Uterus (tissue), 3 donors: ENCODE measurements at regions not wholly inside any gene's neighbourhood (a gene's known extent, or its start where the extent isn't known, plus 50 kb on each side); places are given as distances from the start of the nearest gene placed in this dataset.
"Not testable (repeated sequence)": the region's sequence is repeated elsewhere in the genome, so short reads cannot be mapped to it uniquely, and the experiment has no call there.

Source experiments
- DNase-seq, 2 donors: peaks; one replicate each; pipeline ENCODE4 v3.0.0-alpha.2; 2019 to 2020
- H3K27ac ChIP-seq, 2 donors: fragments of 200-600 bp; sonication (generic); 1 replicate in 1 of 2; 2 replicates in 1 of 2; pipeline ENCODE4 v1.5.1; 2016 to 2018
- H3K27me3 ChIP-seq, 2 donors: fragments of 200-600 bp; sonication (generic); one replicate each; pipeline ENCODE4 v1.5.1; 2018 to 2019; ENCODE audit warnings: control low read depth in 1 of 2
- H3K36me3 ChIP-seq, 2 donors: fragments of 200-600 bp; sonication (generic); one replicate each; pipeline ENCODE4 v1.5.1; 2019; ENCODE audit warnings: control low read depth in 1 of 2
- H3K4me1 ChIP-seq, 2 donors: fragments of 200-600 bp; sonication (generic); one replicate each; pipeline ENCODE4 v1.5.1; 2018 to 2019; ENCODE audit warnings: control low read depth in 1 of 2
- H3K4me3 ChIP-seq, 2 donors: fragments of 200-600 bp; sonication (generic); 1 replicate in 1 of 2; 2 replicates in 1 of 2; pipeline ENCODE4 v1.5.1; 2018 to 2019; ENCODE audit warnings: mild to moderate bottlenecking in 1 of 2
- H3K9me3 ChIP-seq, 2 donors: fragments of 200-600 bp; sonication (generic); one replicate each; pipeline ENCODE4 v1.5.1; 2019; ENCODE audit warnings: control low read depth in 1 of 2
- CTCF ChIP-seq, 4 experiments: fragments of 200-600 bp in 2 of 4; fragments of 450-650 bp in 2 of 4; sonication (generic) in 2 of 4; IDR thresholded peaks; one replicate each; pipeline ENCODE4 v1.5.1; 2016 to 2019; ENCODE audit warnings: antibody characterized with exemption in 4 of 4, mild to moderate bottlenecking in 2 of 4, moderate library complexity in 1 of 4
- POLR2A ChIP-seq, 2 donors: fragments of 450-650 bp; IDR thresholded peaks; one replicate each; pipeline ENCODE4 v1.6.1; 2016; ENCODE audit warnings: antibody characterized with exemption in 2 of 2, mild to moderate bottlenecking in 1 of 2, moderate library complexity in 1 of 2
- intact Hi-C: fragments of 100-400 bp; cut with DNase I; formaldehyde crosslinking; loops from one replicate; pipeline ENCODE4 v1.15.1; 2023; ENCODE audit warnings: low total_unique reads
- donor health status: DM: yes; HTN: yes; CAD: no.

- no peaks in the 10 kb centered on the region for H3K27me3 ChIP-seq
- no peak for DNase-seq
- TF ChIP-seq CTCF (IDR thresholded peaks at IDR 0.05) (no peak), POLR2A (IDR thresholded peaks at IDR 0.05) (no peak)
- no peaks in the 10 kb centered on the region for H3K9me3 ChIP-seq
- H3K36me3 ChIP-seq, result no peaks in the 10 kb centered on the region
- no peak overlapping the region for H3K4me3 ChIP-seq
- intact Hi-C loops, result no loop called here
- H3K27ac ChIP-seq, result no peak overlapping the region
- H3K4me1 ChIP-seq, result no peaks in the 10 kb centered on the region
These were observed 265.2 kb upstream of the MSX2 start for GRCh38 chr5:174459071-174459702.

DNA sequence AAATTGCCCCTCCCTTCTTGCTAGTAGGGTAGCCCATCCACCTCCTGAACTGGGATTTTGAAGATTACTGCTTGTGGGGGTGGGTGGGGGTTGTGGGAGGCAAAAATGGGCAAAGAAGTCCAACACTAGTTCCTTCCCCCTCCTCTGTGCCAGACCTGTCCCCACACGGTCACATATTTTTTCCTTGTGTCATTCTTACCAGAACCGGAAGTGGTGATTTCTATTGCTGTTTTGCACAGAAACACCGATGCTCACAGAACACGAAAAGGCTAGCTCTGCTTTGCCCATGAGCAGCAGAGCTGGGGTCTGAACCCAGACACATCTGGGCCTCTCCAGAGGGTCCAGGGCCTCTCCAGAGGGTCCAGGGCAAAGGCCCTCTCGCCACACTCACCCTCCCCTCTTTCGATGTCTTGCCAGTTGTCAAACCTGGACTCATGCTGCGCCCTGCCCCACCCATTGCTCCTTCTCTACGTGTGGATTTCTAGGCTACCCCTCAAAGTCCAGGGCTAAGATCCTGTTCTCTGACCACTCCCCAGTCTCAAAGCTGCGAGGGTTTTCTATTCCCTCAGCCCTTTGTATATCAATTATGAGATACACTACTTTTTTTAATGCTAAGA, 264.4 kb upstream of the MSX2 start:
- H3K36me3 ChIP-seq, result no peaks in the 10 kb centered on the region
- no peaks in the 10 kb centered on the region for H3K4me1 ChIP-seq
- H3K27me3 ChIP-seq, result no peaks in the 10 kb centered on the region
- no peaks in the 10 kb centered on the region for H3K9me3 ChIP-seq
- no peak overlapping the region for H3K4me3 ChIP-seq
- intact Hi-C loops, result no loop called here
- no peak for DNase-seq
- no peak for TF ChIP-seq CTCF (IDR thresholded peaks at IDR 0.05)
- no peak for TF ChIP-seq POLR2A (IDR thresholded peaks at IDR 0.05)
- H3K27ac ChIP-seq, result no peak overlapping the region

GRCh38 chr5:174462129-174462528, 262.3 kb upstream of the MSX2 start:
- no peaks in the 10 kb centered on the region for H3K9me3 ChIP-seq
- no peaks in the 10 kb centered on the region for H3K36me3 ChIP-seq
- intact Hi-C loops, result no loop called here
- H3K4me1 ChIP-seq, result no peaks in the 10 kb centered on the region
- H3K4me3 ChIP-seq, result no peak overlapping the region
- no peak overlapping the region for H3K27ac ChIP-seq
- TF ChIP-seq CTCF (IDR thresholded peaks at IDR 0.05), result no peak
- no peak for TF ChIP-seq POLR2A (IDR thresholded peaks at IDR 0.05)
- no peaks in the 10 kb centered on the region for H3K27me3 ChIP-seq
- no peak for DNase-seq

- Histone ChIP-seq H3K4me3 (no peak overlapping the region), H3K9me3 (no peaks in the 10 kb centered on the region), H3K27me3 (no peaks in the 10 kb centered on the region), H3K4me1 (no peaks in the 10 kb centered on the region), H3K36me3 (no peaks in the 10 kb centered on the region), H3K27ac (no peak overlapping the region)
- intact Hi-C loops, result no loop called here
- DNase-seq, result no peak
- TF ChIP-seq CTCF (IDR thresholded peaks at IDR 0.05) (no peak), POLR2A (IDR thresholded peaks at IDR 0.05) (no peak)
These were observed 259.7 kb upstream of the MSX2 start for GRCh38 chr5:174464504-174465165.

DNA sequence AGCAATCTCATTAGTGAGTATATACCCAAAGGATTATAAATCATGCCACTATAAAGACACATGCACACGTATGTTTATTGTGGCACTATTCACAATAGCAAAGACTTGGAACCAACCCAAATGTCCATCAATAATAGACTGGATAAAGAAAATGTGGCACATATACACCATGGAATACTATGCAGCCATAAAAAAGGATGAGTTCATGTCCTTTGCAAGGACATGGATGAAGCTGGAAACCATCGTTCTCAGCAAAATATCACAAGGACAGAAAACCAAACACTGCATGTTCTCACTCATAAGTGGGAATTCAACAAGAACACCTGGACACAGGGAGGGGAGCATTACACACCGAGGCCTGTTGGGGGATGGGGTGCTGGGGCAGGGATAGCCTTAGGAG, 252.9 kb upstream of the MSX2 start:
- intact Hi-C loops, DNase-seq, H3K36me3 ChIP-seq, H3K4me3 ChIP-seq, H3K27ac ChIP-seq, H3K4me1 ChIP-seq, H3K9me3 ChIP-seq, H3K27me3 ChIP-seq: not testable (repeated sequence)
